Karpas-422 (cell line): ENCODE measurements at regions not wholly inside any gene's neighbourhood (a gene's known extent, or its start where the extent isn't known, plus 50 kb on each side); places are given as distances from the start of the nearest gene placed in this dataset. TPM values are rescaled to one million over a fixed set of nuclear protein-coding genes. Genes with fewer than 3 reads are reported as not detected.

Experiments used
- DNase-seq: peaks from one replicate; pipeline ENCODE4 v3.0.0-alpha.2; 2015
- H2AFZ ChIP-seq: fragments of 200-600 bp; sonication (generic); 2 replicates; pipeline ENCODE4 v1.6.1; 2014; ENCODE audit warnings: antibody characterized with exemption, low read length, mixed read lengths
- H3K27ac ChIP-seq: fragments of 200-600 bp; sonication (generic); 2 replicates; pipeline ENCODE4 v1.5.1; 2014; ENCODE audit warnings: mild to moderate bottlenecking, low read length, moderate library complexity
- H3K27me3 ChIP-seq: fragments of 200-600 bp; sonication (generic); 2 replicates; pipeline ENCODE4 v1.6.1; 2014; ENCODE audit warnings: low read length, mixed read lengths
- H3K36me3 ChIP-seq: fragments of 200-600 bp; sonication (generic); 2 replicates; pipeline ENCODE4 v1.6.1; 2014; ENCODE audit warnings: low read length, mixed read lengths; ENCODE audit not compliant: insufficient read depth
- H3K4me1 ChIP-seq: fragments of 200-600 bp; sonication (generic); 2 replicates; pipeline ENCODE4 v1.6.1; 2014; ENCODE audit warnings: mild to moderate bottlenecking, low read length, mixed read lengths
- H3K4me2 ChIP-seq: fragments of 200-600 bp; sonication (generic); 2 replicates; pipeline ENCODE4 v1.6.1; 2014; ENCODE audit warnings: low read length, low read depth, mild to moderate bottlenecking; ENCODE audit not compliant: poor library complexity, severe bottlenecking
- H3K4me3 ChIP-seq: fragments of 200-600 bp; sonication (generic); 2 replicates; pipeline ENCODE4 v1.5.1; 2014; ENCODE audit warnings: mild to moderate bottlenecking, antibody characterized with exemption, low read length, mixed read lengths
- H3K79me2 ChIP-seq: fragments of 200-600 bp; sonication (generic); 2 replicates; pipeline ENCODE4 v1.6.1; 2014; ENCODE audit warnings: mild to moderate bottlenecking, low read length, mixed read lengths
- H3K9ac ChIP-seq: fragments of 200-600 bp; sonication (generic); 2 replicates; pipeline ENCODE4 v1.6.0; 2014; ENCODE audit warnings: low read length
- H3K9me2 ChIP-seq: fragments of 200-600 bp; sonication (generic), shearing (Covaris generic); replicated peaks from 2 replicates; pipeline ENCODE4 v1.6.0; 2014; ENCODE audit warnings: mild to moderate bottlenecking, low read length, moderate library complexity; ENCODE audit not compliant: insufficient read depth
- H3K9me3 ChIP-seq: fragments of 300-700, 200-600 bp; sonication (generic); 2 replicates; pipeline ENCODE4 v1.6.1; 2014; ENCODE audit warnings: low read length, mixed read lengths
- H4K20me1 ChIP-seq: fragments of 200-600 bp; sonication (generic); 2 replicates; pipeline ENCODE4 v1.6.1; 2014; ENCODE audit warnings: mild to moderate bottlenecking, antibody characterized with exemption, low read length, low read depth; ENCODE audit not compliant: insufficient read depth
- small RNA-seq: library from RNA; depleted of rRNA; stranded (forward); fragments of <200 nt; gene quantifications from one replicate; pipeline ENCODE3, GENCODE V24; 2014

DNA sequence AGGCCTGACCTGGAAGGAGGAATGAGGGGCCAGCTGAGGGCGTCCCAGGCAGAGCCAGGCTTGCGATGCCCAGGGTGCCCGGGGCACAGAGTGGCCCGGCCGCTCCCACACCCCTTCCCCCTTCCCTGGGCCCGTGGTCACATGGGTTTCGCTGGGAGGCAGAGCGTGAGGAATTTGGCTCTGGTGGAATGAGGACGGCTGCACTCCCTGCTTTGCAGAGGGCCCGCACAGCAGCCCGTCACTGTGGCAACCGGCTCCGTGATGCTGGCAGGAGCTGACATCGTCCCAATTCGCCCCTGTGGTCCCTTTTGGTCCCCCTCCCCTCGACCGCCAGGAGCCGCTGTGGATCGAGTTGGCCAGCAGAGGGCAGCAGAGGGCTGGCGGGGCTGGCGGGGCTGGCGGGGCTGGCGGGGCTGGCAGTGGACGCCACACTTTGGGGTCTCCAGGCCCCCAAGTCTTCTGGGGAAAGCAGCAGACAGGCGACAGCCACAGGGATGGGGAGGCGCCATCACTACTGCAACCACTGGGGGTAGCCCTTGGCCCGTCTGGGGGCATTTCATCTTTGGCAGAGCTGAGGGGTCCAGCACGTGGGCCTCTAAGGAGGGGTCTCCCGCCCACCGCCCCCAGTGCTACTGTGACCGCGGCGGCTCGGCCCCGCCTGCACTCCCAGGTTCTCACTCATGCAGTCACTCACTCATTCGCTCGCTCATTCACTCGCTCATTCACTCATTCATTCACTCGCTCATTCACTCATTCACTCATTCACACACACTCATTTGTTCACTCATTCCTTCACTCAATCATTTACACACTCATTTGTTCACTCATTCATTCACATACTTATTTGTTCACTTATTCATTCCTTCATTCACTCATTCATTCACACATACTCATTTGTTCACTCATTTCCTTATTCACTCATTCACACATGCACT, 49.7 kb upstream of the BHLHE23 start:
- Histone ChIP-seq H3K9me3 (peaks cover 8% of the 10 kb centered on the region), H3K36me3 (no peaks in the 10 kb centered on the region), H3K4me2 (no peak overlapping the region), H3K4me1 (peaks cover 12% of the 10 kb centered on the region), H3K4me3 (no peak overlapping the region), H3K27me3 (no peaks in the 10 kb centered on the region), H4K20me1 (no peaks in the 10 kb centered on the region), H2AFZ (no peak overlapping the region), H3K79me2 (no peaks in the 10 kb centered on the region), H3K9me2 (no peaks in the 10 kb centered on the region), H3K27ac (no peak overlapping the region), H3K9ac (no peak overlapping the region)
- DNase-seq = peak; percentile 79

Small RNAs in the stretch of these regions (small RNA-seq; reads per million reads assigned to genes)
- gene RF00635 = not detected
